Brain pericyte (primary cell): ENCODE measurements at regions not wholly inside any gene's neighbourhood (a gene's known extent, or its start where the extent isn't known, plus 50 kb on each side); places are given as distances from the start of the nearest gene placed in this dataset.

ENCODE experiments used
- DNase-seq: peaks from one replicate; pipeline ENCODE4 v3.0.0-alpha.2; 2012; ENCODE audit warnings: low read depth, low spot score

DNA sequence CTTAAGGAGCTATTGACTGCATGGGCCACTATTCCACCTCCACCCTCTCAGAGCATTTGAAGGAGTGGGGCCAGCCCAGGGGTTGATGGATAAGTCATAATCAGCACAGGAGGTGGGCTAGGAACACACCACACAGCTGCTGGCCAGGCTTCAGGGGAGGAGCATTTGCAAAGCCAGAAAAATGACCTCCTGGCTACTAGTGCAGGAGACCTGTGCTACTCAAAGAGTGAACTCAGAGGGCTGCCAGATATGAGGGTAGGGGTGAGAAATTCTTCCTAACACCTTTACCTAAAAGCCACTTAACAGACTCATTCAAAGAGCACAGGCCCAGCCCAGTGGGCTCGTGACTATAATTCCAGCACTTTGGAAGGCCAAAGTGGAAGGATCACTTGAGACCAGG is 210.8 kb downstream of the TBXT start:
- DNase-seq = no peak

- no peak for DNase-seq
These were observed 215.1 kb downstream of the TBXT start for GRCh38 chr6:165952514-165952913.

DNA sequence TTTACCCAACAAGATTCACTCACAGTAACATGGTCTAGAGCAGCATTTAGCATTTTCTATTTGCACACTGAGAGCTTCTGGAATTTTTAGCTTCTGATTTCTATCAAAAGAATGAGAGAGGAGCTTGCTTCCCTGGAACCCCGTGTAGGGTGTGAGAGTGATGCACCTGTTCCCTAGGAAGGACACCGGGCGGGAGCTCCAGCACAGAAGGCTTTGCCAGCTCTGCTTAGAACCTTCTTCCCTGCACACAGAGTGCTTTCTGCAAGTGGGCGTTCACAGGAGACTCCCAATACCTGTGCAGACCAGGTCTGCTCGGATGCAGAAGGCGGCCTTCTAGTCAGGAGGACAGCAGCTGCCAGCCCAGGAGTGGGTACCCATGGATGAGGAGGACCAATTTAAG is 217.3 kb downstream of the TBXT start:
- no peak for DNase-seq

GRCh38 chr6:165949324-165949723 is 218.3 kb downstream of the TBXT start:
- no peak for DNase-seq

GRCh38 chr6:165944002-165944466 is 223.6 kb downstream of the TBXT start:
- no peak for DNase-seq

GRCh38 chr6:165941786-165942185 is 225.9 kb downstream of the TBXT start:
- DNase-seq = no peak

GRCh38 chr6:165941249-165941775 is 226.3 kb downstream of the TBXT start:
- no peak for DNase-seq

DNA sequence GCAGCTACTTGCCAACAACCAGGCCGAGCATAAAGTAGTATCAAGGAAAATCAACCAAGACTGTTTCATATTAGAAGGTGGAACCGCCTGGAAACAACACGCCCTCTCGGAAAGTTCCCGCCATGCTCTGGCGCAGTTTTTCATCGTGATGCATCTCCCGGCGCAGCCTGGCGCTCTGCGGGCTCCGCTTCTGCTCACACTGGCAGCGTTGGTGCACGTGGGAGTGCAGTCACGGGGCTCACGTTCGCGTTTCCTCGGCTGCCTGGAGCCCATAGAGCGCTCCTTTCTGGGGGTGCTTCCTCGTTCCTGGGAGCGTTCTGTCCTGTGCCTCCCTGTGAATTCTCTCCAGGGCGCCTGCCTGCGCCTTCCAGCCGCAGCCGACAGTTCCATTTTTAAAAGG is 227.3 kb downstream of the TBXT start:
- DNase-seq = no peak

- no peak for DNase-seq
These were observed 227.9 kb downstream of the TBXT start for GRCh38 chr6:165939601-165940290.

GRCh38 chr6:165939047-165939446 is 228.6 kb downstream of the TBXT start:
- DNase-seq = no peak

- no peak for DNase-seq
These were observed 229.9 kb downstream of the TBXT start for GRCh38 chr6:165937564-165938358.

GRCh38 chr6:165936660-165937059 is 231.0 kb downstream of the TBXT start:
- no peak for DNase-seq

- DNase-seq = no peak
These were observed 231.6 kb downstream of the TBXT start for GRCh38 chr6:165936096-165936495.

- no peak for DNase-seq
These were observed 236.0 kb downstream of the TBXT start for GRCh38 chr6:165931675-165932074.

DNA sequence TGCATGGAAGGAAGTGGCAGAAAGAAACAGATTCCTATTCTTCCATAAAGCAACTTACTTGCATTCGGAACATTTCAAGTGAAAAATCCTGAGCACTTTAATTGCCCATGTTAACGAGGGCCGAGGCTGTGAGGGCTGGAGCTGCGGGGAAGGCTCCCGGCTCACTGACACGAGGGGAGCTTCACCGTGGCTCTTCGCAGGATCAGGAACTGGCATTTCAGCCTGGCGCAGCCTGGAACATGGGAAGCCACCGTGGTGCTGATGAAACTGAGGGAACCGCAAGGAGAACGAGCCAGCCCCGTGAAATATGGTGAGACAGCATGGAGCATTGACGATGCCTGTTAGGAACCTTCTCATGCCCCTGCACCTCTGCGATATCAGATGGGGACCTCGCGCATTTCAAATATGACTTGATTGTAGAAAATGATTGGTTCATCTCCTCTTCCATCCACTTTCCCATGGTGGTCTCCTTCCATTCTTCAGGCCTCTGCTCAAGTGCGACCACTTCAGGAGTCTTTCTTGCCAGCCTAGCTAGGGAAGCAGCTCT is 236.9 kb downstream of the TBXT start:
- no peak for DNase-seq

DNA sequence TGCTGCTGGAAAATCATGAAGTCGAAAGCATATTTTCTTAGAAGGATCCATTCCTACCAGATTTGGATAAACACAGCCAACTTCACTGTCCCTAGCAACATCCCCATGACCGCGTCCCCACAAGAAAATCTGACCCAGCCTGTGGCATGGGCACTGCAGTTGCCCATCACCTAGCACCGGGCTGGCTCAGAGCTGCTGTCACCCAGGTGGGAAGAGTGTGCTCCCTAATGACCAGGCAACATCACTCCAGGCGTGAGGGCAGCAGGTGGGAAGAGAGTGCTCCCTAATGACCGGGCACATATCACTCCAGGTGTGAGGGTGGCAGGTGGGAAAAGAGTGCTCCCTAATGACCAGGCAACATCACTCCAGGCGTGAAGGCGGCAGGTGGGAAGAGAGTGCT is 238.0 kb downstream of the TBXT start:
- no peak for DNase-seq

DNA sequence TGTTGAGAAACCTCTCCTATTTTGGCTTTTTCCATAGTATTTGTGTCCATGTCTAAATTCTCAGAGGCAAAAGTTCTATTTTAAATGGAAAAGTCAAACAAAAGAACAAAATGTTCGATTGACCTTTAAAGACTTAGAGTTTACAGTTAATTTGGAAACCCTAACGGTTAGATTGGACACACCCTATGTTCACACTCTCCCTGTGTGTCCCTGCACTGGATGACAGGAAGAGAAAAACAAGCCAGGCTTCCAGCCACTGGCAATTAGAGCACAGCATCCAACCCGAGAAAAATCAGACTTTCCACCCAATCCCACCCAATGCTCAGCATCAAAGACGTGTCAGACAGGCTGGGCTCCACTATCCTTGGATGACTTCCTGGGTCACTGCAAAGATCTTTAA is 241.3 kb downstream of the TBXT start:
- DNase-seq = no peak

GRCh38 chr6:165925474-165926156 is 242.0 kb downstream of the TBXT start:
- no peak for DNase-seq

- DNase-seq = peak; percentile 86
These were observed 245.3 kb downstream of the TBXT start for GRCh38 chr6:165922309-165922794.

GRCh38 chr6:165920896-165921671 is 246.6 kb downstream of the TBXT start:
- peak; percentile 18 for DNase-seq

DNA sequence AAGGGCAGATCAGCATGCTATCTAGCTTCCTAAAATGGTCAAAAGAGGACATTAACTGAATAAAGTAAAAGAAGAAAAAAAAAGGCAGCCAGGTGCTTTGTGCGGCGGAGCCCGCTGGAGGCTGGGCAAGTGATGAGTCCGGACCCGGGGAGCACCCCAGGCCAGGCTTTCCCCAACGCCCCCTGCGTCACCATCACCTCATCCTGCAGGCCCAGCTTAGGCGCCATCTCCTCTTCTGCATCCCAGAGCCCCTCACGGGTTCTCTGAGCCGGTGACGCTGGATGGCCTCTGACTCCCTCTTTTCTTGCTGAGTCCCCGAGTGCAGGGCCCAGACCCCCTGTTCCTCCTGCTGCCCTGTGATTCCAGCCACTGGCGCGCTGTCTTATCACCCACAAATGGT is 250.1 kb downstream of the TBXT start:
- DNase-seq = no peak
